C4-2B (cell line): ENCODE measurements at regions not wholly inside any gene's neighbourhood (a gene's known extent, or its start where the extent isn't known, plus 50 kb on each side); places are given as distances from the start of the nearest gene placed in this dataset.

Experiments
- H3K27ac ChIP-seq: fragments of 450-650 bp; 2 replicates; pipeline ENCODE4 v1.5.1; 2017
- ZFX ChIP-seq: fragments of 450-650 bp; IDR thresholded peaks from 2 replicates; pipeline ENCODE4 v1.6.1; 2017
- TF ChIP-seq, protein P1 (sequence below): fragments of 450-650 bp; conservative IDR thresholded peaks from 2 replicates; pipeline ENCODE4 v1.5.1; 2017; ENCODE audit warnings: mild to moderate bottlenecking

DNA sequence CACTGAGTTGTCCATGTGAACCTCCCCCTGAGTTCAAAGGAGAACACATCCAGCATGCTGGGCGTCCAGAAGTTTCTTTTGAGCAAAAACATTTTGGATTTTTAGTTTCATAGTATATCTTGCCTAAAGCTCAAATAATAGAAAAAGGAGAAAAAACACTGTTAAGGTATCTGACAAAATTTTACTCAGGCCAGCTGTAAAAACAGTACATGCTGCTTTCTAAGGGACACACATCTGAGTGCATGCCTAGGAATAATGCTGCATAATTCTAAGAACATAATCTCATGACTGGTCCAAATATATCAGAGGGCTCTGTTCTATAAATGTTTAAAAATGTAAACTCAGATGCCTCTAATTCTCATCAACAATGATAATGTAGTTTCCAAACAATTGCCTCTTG is 561.3 kb upstream of the INTU start:
- TF ChIP-seq ZFX = no peak
- TF ChIP-seq, protein P1, sequence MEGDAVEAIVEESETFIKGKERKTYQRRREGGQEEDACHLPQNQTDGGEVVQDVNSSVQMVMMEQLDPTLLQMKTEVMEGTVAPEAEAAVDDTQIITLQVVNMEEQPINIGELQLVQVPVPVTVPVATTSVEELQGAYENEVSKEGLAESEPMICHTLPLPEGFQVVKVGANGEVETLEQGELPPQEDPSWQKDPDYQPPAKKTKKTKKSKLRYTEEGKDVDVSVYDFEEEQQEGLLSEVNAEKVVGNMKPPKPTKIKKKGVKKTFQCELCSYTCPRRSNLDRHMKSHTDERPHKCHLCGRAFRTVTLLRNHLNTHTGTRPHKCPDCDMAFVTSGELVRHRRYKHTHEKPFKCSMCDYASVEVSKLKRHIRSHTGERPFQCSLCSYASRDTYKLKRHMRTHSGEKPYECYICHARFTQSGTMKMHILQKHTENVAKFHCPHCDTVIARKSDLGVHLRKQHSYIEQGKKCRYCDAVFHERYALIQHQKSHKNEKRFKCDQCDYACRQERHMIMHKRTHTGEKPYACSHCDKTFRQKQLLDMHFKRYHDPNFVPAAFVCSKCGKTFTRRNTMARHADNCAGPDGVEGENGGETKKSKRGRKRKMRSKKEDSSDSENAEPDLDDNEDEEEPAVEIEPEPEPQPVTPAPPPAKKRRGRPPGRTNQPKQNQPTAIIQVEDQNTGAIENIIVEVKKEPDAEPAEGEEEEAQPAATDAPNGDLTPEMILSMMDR = no peak
- H3K27ac ChIP-seq = no peak overlapping the region

DNA sequence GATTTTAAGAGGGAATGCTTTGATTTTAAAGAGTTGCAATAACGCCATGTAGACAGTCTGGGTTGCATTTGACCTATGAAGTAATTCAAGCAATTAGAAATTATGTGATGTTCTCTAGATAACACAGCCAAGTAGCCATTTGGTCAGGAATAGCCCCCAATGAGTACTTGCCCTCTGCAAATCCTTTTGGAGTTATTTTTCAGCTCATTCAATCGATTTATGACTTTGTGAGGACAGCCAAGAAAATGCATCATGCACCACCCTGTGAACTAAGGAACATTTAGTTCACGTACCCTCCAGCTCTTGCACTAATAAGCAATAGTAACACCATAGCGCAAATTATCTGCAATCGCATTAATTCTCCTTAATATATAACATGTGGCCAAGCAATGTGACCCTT is 552.6 kb upstream of the INTU start:
- no peak overlapping the region for H3K27ac ChIP-seq
- TF ChIP-seq, protein P1 = no peak
- TF ChIP-seq ZFX = no peak

DNA sequence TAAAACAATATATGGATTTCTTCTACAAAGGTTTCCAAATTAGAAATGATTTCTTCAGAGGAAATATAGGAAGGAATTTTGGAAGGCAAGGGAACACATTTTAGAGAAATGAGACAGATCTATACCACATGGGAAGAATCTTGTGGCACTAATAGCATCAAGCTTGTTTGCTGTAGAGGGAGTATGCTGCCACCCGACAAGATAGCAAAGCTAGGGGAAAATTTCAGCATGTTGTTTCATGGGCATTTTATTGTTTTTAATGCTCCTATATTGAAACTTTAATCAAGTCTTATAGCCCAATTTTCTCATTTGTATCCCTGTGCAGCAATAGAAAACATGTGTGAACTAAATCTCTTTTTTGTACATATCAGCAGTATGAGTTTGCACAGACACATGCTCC is 551.7 kb upstream of the INTU start:
- TF ChIP-seq, protein P1 = no peak
- TF ChIP-seq ZFX = no peak
- H3K27ac ChIP-seq = no peak overlapping the region

DNA sequence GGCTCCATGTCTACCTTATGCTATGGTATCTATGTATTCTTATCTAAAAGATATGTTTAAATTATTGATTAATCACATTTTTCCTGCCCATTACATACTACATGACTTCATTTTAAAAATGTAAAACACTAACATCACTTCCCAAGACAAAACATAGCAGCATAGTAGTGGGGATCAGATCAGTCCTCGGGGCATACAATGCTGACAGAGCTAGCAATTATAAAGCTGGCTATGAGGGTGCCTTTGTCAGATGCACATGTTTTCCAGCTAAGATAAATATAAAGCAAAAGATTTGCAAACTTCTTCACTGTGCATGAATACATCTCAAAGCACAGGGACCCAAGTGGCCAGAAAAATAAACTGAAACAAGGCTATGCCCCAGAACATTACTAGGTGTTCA is 549.8 kb upstream of the INTU start:
- TF ChIP-seq, protein P1 = no peak
- TF ChIP-seq ZFX = no peak
- no peak overlapping the region for H3K27ac ChIP-seq

DNA sequence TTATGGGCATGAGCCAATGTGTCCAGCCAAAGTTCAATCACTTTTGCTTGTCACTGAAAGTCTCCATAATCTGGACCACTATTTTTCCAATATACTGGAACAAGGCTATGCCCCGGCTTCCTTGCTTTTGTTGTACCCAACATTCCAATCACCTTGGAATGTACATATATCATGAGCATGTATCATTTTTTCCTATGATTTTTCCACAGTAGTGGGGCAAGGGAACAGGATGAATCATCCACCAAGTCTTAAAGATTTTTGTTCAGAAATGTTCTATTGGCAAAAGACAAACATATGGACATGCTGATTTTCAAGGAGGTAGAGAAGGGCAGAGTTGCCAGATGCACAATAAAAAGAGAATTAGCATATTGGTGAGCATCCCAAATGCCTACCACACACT is 548.1 kb upstream of the INTU start:
- TF ChIP-seq, protein P1 = no peak
- no peak for TF ChIP-seq ZFX

DNA sequence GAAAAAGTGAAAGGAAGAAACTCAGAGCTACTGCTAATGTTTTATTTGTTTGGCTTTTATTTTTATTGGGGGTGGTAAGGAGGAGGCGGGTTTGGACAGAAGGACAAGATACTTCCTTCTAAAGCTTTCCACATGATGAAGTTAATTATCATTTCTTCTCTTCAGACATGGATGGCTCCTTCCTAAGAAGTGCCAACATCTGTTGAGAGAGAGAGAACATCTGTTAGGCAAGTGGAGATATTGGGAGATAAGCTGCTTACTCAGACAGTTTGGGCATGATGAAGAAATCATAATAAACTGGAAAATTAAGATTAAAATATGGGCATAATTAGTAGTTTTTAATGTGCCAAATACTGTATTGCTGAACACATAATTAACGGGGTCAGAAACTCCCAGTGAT is 535.7 kb upstream of the INTU start:
- no peak overlapping the region for H3K27ac ChIP-seq
- TF ChIP-seq ZFX = no peak
- TF ChIP-seq, protein P1 = no peak

More for the DNA sequence above, 548.1 kb upstream of the INTU start:
- H3K27ac ChIP-seq = no peak overlapping the region

DNA sequence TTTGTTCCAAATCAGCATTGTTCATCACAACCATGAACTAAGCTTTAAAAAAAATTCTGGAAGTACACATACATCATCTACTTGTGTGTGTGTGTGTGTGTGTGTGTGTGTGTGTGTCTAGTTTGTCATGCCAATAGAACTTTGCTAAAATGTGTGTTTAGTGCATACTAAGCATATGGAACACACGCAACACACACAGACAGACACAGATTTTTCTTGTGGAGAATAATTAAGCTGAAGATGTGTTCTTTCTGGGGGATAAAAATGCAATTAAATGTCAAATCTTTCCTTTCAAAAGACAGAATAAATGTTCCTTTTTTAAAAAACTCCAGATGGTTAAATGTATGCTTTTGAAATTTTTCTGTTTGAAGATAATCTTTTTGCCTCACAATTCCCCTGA is 530.4 kb upstream of the INTU start:
- no peak for TF ChIP-seq ZFX
- TF ChIP-seq, protein P1 = no peak
- no peak overlapping the region for H3K27ac ChIP-seq
